WI38 (cell line): ENCODE measurements at regions not wholly inside any gene's neighbourhood (a gene's known extent, or its start where the extent isn't known, plus 50 kb on each side); places are given as distances from the start of the nearest gene placed in this dataset.
A peak's percentile ranks its signal among the peaks of the same experiment; 100 is the strongest.

ENCODE experiments used
- H3K4me3 ChIP-seq: 2 replicates; pipeline ENCODE4 v1.5.1; 2011; ENCODE audit warnings: low read depth, mild to moderate bottlenecking, control low read depth, low read length
- TF ChIP-seq, protein P1 (sequence below): IDR thresholded peaks from 2 replicates; pipeline ENCODE4 v1.5.1; 2012; ENCODE audit warnings: low read depth, mild to moderate bottlenecking, control low read depth, low read length

DNA sequence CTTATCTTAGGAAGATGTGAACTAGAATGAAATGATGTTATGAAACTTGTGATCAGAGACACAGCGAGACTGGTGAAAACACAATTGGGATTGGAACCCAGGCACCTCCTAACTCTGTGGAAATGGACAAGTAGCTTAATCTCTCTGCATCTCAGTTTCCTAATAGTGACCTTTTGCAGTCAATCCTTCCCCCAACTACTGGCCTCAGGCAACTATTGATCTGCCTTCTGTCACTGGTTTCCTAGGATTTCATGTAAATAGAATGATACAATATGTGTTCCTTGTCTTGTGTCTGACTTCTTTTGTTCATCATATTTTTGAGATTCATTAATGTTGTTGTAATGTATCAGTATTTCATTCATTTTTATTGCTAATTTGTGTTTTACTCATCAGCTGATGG lies 341.7 kb downstream of the REEP3 start:
- TF ChIP-seq, protein P1, sequence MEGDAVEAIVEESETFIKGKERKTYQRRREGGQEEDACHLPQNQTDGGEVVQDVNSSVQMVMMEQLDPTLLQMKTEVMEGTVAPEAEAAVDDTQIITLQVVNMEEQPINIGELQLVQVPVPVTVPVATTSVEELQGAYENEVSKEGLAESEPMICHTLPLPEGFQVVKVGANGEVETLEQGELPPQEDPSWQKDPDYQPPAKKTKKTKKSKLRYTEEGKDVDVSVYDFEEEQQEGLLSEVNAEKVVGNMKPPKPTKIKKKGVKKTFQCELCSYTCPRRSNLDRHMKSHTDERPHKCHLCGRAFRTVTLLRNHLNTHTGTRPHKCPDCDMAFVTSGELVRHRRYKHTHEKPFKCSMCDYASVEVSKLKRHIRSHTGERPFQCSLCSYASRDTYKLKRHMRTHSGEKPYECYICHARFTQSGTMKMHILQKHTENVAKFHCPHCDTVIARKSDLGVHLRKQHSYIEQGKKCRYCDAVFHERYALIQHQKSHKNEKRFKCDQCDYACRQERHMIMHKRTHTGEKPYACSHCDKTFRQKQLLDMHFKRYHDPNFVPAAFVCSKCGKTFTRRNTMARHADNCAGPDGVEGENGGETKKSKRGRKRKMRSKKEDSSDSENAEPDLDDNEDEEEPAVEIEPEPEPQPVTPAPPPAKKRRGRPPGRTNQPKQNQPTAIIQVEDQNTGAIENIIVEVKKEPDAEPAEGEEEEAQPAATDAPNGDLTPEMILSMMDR: no peak
- no peak overlapping the region for H3K4me3 ChIP-seq

DNA sequence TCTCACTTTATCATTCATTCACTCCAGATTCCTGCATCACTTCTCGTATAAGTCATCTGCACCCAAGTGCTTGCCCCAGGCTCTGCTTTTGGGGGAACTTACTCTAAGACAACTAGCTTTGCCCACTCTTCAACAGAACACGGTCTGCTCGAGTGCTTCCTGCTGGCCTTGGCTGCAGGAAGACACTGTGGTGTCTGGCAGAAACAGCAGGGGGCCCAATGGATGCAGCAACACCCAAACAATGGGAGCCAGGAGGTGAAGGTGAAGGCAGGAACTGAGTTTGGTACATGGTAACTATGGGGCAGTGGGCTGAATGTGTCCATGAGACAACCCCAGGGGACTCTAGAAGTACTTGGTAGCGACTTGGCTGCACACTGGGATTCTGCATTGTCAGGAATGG lies 344.0 kb downstream of the REEP3 start:
- H3K4me3 ChIP-seq: no peak overlapping the region
- TF ChIP-seq, protein P1: no peak

DNA sequence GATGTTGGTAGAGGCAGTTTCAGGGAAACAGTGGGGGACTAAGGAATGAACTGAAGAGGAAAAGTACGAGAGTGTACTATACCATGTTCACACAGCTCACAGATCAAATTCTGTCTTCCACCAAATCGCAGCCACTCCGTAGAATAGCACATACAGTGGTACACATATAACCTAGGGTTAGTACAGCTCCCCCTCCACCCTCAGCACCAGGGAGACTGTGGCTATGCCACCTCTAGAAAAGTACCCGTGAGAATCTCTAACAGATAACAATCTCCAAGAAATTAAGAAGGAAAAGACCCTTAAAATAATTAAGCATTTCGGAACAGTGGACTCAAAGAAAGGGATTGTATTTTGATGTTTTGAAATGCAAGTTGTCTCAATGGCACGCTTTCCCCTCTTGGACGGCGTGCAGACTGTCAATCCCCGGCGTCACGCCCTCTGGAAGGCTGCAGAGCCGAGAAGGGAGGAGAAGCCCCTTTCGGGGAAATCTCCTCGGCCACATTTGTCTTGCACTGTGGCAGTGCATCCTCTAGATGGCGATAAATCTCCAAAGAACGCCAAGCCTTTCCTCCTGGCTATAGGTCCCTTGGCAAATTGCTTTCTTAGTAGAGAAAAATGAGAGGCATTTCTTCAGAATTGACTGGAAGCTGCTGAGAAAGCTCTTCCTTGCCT lies 345.0 kb downstream of the REEP3 start:
- no peak overlapping the region for H3K4me3 ChIP-seq

DNA sequence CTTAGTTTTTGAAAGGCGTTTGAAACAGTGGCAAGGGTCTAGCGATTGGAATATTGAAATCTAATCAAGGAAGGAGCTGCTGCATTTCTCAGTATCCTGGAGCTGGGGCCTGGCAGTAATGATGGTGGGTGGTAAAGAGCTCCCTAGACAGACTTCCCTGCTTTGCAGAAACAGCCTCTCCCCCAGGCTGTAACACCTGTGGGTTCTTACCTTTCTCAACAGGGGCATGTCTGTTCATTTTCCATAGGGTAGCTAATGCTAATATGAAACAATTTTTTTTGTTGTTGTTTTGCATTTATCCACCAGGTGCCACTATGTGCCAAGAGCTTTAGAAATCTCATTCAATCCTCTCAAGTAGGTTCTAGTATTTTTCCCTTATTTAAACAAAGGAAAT lies 345.5 kb downstream of the REEP3 start:
- TF ChIP-seq, protein P1: no peak
- H3K4me3 ChIP-seq: no peak overlapping the region

More for the DNA sequence above, 345.0 kb downstream of the REEP3 start:
- TF ChIP-seq, protein P1: peak; percentile 81

DNA sequence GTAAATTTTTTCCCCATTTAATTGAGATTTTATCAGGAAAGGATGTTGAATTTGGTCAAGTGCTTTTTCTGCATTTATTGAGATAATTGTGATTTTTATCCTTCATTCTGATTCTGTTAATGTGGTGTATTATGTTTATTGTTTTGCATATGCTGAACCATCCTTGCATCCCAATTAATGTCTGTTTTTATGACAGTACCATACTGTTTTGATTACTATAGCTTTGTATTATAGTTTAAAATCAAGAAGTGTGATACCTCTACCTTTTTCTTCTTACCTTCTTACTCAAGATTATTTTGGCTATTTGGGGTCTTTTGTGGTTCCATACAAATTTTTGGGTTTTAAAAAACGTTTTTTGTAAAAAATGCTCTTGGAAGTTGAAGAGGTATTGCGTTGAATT lies 357.2 kb downstream of the REEP3 start:
- no peak overlapping the region for H3K4me3 ChIP-seq
- TF ChIP-seq, protein P1: no peak

- H3K4me3 ChIP-seq: no peak overlapping the region
- TF ChIP-seq, protein P1: no peak
Observed at GRCh38 chr10:63883861-63884260, 362.7 kb downstream of the REEP3 start.

DNA sequence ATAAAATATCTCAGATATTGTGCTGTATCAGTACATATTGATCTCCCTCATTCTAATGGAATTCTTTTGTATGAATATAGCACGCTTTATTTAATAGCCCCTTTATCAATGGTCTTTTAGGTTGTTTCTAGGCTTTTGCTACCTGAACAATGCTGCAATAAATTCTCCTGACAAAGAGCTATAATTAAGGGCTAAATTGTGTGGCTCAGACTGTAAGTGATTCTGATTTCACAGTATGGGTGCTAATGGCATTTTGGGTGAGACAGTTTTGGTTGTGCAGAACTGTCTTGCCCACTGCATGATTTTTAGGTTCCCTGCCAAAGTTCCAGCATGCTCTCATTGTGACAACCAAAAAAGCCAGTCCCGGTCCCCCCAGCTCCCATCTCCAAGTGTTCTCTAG lies 363.2 kb downstream of the REEP3 start:
- no peak overlapping the region for H3K4me3 ChIP-seq
- TF ChIP-seq, protein P1: no peak
